ENCODE measurements at regions not wholly inside any gene's neighbourhood (a gene's known extent, or its start where the extent isn't known, plus 50 kb on each side); places are given as distances from the start of the nearest gene placed in this dataset.
"Not testable (repeated sequence)": the region's sequence is repeated elsewhere in the genome, so short reads cannot be mapped to it uniquely, and the experiment has no call there.

DNA sequence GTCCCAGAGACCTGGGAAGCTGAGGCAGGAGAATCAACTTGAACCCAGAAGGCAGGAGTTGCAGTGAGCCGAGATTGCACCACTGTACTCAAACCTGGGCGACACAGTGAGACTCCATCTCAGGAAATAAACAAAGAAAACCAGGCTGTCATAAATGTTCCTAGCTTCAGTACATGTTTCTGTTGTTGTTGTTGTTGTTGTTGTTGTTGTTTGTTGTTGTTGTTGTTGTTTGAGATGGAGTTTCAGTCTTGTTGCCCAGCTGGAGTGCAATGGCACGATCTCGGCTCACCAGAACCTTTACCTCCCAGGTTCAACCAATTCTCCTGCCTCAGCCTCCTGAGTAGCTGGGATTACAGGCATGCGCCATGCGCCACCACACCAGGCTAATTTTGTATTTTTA is 452.5 kb downstream of the HS3ST3B1 start:
- DNase-seq = no peak

DNA sequence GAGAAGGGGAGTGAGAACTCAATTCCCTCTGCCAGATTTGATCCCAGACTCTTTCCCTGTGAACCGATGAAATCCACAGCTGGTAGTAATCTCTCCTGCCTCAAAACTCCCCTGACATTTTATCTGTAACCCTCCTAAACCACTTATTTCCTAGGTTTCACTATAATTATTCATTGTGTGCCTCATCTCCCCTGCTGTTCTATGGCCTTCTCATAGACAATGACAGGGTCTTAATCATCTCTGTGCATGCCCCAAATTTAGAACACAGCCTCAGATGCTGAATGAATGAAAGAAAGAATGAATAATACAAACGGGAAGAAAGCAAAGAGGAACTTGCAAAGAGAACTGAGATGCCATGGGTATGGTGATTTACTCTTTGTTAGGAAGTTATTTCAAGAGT is 451.1 kb downstream of the HS3ST3B1 start:
- DNase-seq = no peak

- DNase-seq = no peak
Observed at GRCh38 chr17:14750866-14751265, 450.0 kb downstream of the HS3ST3B1 start.

DNA sequence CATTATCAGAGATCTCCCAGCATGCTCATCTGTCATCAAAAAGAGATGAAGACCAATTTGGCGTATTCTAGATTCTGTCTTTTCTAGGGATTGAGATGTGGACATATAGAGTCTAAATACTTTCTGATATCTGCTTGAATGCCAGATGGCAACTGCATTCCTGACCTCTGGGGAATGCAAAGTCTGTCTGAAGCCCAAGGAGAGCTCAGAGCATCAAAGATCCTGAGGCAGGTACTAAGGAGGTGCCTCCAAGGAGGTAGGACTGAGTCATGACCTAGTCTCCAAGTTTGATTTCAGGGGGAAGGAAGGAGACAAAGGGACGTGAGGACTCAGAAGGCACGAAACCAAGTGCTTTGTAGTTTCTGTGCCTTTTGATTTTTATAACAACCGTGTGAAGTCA is 448.4 kb downstream of the HS3ST3B1 start:
- no peak for DNase-seq

DNA sequence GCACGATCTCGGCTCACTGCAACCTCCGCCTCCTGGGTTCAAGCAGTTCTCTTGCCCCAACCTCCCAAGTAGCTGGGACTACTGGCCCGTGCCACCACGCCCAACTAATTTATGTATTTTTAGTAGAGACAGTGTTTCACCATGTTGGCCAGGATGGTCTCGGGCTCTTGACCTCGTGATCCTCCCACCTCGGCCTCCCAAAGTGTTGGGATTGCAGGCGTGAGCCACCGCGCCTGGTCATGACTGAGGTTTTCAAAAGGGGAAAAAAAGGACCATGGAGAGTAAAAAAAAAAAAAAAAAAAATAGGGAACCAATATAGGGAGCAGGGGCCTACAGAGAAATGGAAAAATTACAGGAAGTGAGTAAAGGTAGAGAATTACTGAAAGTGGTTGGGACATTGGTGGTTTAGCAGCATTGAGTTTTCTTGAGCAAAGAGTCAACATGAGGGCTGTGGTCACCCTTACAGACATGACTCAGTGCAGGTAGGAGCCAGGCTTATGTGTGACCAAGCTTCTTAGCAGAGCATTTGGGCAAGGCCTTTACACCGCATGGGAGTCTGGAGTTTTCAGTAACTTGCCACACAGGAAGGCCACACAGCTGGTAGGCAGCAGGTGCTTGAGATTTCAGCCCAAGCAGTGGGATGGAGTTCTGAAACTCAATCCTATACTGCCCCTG is 447.3 kb downstream of the HS3ST3B1 start:
- DNase-seq = no peak

- no peak for DNase-seq
Observed at GRCh38 chr17:14747603-14747950, 446.7 kb downstream of the HS3ST3B1 start.

- DNase-seq = no peak
Observed at GRCh38 chr17:14746822-14747602, 446.1 kb downstream of the HS3ST3B1 start.

DNA sequence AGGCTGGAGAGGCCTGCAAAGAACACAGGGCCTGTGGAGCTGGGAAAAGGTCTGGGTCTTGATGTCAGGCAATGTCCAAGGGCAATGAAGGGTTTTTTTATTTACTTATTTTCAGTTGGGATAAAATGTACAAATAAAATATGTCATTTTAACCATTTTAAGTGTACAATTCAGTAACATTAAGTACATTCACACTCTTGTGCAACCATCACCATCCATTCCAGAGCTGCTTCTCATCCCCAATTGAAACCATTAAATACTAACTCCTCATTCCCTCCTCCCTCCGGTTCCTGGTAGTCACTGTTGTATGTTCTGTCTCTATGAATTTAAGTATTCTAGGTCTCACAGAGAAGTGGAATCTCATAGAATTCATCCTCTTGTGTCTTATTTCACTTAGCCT is 444.7 kb downstream of the HS3ST3B1 start:
- no peak for DNase-seq

GRCh38 chr17:14744761-14745473 is 444.0 kb downstream of the HS3ST3B1 start:
- no peak for DNase-seq

DNA sequence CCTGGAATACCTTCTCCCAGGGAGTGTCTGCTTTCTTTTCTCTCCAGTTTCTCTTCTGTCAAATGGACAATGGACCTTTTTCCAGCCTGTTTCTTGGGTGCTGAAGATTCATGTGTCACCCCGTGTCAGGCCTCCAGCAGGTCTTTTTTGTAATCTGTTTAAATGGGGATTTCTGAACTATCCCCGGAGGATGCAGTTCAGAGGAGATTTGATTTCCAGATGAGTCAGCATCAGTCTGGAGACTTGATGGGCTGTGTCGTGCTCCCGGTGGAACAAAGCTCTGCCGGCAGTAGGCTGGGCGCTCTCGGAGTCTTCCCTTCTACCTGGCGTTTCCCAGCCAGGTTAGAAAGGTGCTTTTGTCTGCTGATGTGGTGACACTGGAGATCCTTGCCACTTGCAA is 440.6 kb downstream of the HS3ST3B1 start:
- DNase-seq = no peak

DNA sequence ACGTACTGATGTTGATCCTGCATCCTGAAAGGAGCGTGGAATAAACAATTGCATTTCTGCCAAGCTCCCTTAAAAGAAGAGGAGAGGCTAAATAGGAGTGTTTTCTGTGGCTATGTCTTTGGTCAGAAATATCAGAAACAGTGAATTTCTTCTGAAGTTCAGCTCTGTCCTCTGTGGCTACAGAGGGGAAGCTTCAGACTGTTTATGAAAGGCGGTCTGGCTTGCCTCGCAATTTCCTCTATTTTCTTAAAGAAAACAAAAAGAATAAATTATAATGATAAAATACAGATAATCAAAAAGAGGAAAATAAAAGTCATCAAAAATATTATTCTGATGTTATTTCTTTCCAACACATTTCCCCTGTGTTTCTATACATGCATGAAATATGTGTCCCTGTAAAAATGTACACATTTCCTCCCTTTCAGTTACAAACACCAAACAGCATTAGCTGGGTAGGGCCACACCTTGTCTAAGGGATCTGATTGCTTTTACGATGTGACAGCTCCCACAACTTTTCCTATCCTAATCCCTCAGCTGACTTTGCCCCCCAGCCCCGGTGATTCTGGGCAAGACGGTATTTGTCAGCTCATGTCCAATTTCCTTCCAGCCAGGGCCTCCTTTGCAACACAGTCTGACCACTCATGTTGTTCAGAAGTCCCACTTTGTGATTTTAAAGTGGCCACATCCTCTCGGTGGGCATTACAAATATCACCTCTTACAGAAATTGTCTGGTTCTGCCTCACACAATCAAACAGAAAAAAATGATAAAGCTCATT is 439.0 kb downstream of the HS3ST3B1 start:
- no peak for DNase-seq

GRCh38 chr17:14738652-14738988 is 437.7 kb downstream of the HS3ST3B1 start:
- DNase-seq = no peak

GRCh38 chr17:14737984-14738651 is 437.2 kb downstream of the HS3ST3B1 start:
- no peak for DNase-seq

- no peak for DNase-seq
Observed at GRCh38 chr17:14736631-14737030, 435.8 kb downstream of the HS3ST3B1 start.

GRCh38 chr17:14733376-14733775 is 432.5 kb downstream of the HS3ST3B1 start:
- no peak for DNase-seq

GRCh38 chr17:14732211-14732610 is 431.3 kb downstream of the HS3ST3B1 start:
- no peak for DNase-seq

DNA sequence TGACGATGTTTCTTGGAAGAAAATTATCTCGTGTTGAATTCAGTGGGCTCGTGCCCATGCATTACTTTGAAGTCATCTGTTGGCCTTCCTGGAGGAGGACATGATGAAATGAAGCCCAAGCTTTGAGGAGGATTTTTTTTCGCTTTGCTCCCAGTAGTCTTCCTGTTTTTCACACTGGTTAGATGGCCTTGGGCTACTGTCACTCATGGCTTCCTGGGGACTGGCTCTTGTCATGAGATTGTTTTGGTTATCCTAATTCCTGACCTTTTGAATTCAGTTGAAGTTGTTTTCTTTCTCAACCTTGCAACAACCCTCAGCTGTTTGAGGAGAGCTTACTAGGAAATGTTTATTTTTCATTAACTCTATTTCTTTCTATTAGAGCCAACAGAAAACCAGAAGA is 430.7 kb downstream of the HS3ST3B1 start:
- no peak for DNase-seq

- DNase-seq = no peak
Observed at GRCh38 chr17:14730821-14731220, 429.9 kb downstream of the HS3ST3B1 start.

GRCh38 chr17:14725729-14726128 is 424.8 kb downstream of the HS3ST3B1 start:
- no peak for DNase-seq

DNA sequence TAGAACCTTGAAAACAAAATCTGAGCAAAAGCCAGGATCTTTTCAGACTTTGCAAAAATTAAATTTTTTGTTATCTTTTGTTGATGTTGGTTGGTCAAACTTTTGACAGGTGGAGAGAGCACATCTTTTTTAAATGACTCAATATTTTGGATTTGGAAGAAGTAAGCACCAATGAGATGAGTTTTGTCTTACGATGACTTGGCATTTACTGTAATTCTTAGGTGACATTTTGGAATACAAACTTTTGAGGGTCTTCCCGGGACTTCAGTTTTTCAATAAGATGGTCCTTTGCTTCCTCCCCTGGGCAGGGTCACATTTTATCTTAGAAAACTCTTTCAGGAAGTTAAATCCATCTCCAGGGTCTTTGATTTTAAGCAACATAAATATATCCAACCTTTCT is 423.9 kb downstream of the HS3ST3B1 start:
- no peak for DNase-seq

- not testable (repeated sequence) for DNase-seq
Observed at GRCh38 chr17:14723349-14723748, 422.5 kb downstream of the HS3ST3B1 start.

- DNase-seq = no peak
Observed at GRCh38 chr17:14719942-14720341, 419.1 kb downstream of the HS3ST3B1 start.

GRCh38 chr17:14717859-14718258 is 417.0 kb downstream of the HS3ST3B1 start:
- no peak for DNase-seq
